Embryonic facial prominence (tissue), 1 donor: ENCODE measurements at regions not wholly inside any gene's neighbourhood (a gene's known extent, or its start where the extent isn't known, plus 50 kb on each side); places are given as distances from the start of the nearest gene placed in this dataset.

Experiments
- DNase-seq: peaks from one replicate; pipeline ENCODE4 v3.0.0-alpha.2; 2016; ENCODE audit errors: extremely low spot score

GRCh38 chr6:22807818-22808217 lies 238.5 kb downstream of the HDGFL1 start:
- no peak for DNase-seq

GRCh38 chr6:22808466-22808865 lies 239.1 kb downstream of the HDGFL1 start:
- no peak for DNase-seq

GRCh38 chr6:22809370-22809769 lies 240.0 kb downstream of the HDGFL1 start:
- no peak for DNase-seq

DNA sequence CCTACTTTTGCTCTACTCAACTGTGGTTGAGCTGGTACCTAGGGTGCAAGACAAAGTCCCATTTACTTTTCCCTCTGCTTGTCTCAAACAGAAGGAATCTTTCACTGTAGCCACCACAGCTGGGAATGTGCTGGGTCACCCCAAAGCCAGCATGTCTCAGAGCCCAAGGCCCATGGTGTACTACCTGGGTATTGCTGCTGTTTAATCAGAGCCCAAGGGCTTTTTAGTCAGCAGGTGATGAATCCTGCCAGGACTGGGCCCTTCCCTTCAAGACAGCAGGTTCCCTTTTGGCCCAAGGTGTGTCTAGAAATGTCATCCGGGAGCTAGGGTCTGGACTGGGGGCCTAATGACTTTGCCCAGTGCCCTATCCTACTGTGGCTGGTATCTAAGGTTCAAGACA lies 249.8 kb downstream of the HDGFL1 start:
- no peak for DNase-seq

GRCh38 chr6:22821664-22822320 lies 252.4 kb downstream of the HDGFL1 start:
- DNase-seq = no peak

- no peak for DNase-seq
Observed at GRCh38 chr6:22825210-22825609, 255.8 kb downstream of the HDGFL1 start.

DNA sequence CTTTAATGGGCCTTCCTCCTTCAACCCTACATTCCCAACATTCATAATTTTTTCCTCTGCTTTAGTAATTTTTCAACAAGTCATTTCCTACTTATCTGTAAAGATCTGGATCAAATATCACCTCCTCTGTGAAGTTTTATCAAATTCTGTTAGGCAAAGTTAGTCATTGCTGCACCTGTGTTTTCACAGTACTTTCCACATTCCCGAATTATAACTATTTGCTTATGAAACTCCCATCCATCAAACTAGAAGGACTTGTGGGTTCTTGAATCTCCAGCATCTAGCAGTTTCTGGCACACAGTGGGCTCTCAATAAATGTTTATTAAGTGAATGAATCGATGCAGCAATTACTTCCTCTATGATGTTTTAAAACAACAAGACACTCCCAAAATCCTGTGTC lies 257.6 kb downstream of the HDGFL1 start:
- no peak for DNase-seq

- DNase-seq = no peak
Observed at GRCh38 chr6:22827760-22828159, 258.4 kb downstream of the HDGFL1 start.

DNA sequence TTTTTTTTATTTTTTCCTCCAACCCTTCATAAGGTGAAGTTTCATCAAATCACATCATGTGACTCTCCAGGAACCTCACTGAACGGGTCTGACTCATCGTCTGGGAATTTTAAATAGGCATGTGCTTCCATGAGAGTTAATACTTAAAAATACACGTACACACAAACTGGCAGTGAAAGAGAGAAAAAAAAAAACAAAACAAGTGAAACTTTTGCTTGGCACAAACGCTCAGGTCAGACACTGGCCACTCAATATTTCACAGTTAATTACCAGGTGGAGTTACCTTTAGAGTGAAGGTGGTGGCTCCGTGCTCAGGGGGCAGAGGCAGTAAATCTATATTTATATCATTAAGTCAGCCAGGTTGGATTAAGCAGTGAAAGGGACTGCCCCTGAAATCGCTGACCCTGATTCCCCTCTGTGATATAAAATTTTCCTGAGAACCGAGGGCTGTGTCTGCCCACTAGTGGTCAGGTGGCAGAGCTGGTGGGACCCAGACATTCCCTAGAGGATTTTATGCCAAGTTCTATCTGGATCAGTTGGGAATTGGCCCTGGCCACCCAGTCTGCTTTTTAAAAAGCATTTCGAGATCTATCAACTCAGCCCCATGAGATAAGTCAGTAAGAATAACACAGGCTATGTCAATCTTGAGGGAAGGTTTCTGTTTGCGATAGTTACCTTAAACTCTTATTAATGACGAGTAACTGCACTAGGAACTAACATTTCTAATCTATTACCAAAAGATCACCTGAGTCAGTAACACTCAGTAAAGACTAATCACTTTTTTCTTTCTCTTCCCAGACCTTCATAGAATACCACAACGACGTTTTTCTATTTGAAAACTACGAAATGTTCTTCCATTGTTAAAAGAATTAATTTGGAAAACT lies 259.1 kb downstream of the HDGFL1 start:
- peak; percentile 88 for DNase-seq

DNA sequence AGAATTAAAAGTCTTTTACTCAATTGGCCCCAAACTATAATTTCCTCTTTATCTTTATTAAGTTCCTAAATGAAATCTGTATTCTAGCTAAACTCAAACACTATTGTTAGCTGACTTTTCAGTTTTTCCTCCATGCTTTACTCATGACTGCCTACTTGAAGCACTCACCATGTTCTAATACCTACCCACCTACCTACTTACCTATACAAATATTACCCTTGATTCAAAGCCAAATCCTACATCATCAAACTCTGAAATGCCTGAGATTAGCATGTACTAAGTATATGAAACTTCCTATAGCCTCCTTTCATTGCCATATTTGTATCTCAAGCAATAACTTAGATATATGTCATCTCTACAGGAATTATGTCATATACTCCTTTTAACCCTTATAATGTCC lies 259.7 kb downstream of the HDGFL1 start:
- DNase-seq = no peak

DNA sequence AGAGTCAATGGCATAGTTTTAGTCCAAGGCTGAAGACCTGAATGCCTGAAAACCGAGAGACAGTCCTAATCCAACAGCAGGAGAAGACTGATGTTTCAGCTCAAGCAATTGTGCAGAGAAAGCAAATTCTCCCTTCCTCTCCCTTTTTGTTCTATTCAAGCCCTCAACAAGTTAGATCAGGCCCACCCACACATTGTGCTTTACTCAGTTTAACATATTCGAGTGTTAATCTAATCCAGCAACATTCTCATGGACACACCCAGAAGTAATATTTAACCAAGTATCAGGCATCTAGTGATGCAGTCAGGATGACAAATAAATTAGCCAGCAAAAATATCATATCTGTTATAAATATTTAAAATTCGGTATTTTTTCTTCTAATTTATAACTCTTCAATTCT lies 261.1 kb downstream of the HDGFL1 start:
- DNase-seq = no peak

GRCh38 chr6:22833191-22833590 lies 263.8 kb downstream of the HDGFL1 start:
- DNase-seq = no peak

GRCh38 chr6:22838345-22838744 lies 269.0 kb downstream of the HDGFL1 start:
- DNase-seq = no peak

GRCh38 chr6:22845467-22845866 lies 276.1 kb downstream of the HDGFL1 start:
- no peak for DNase-seq

DNA sequence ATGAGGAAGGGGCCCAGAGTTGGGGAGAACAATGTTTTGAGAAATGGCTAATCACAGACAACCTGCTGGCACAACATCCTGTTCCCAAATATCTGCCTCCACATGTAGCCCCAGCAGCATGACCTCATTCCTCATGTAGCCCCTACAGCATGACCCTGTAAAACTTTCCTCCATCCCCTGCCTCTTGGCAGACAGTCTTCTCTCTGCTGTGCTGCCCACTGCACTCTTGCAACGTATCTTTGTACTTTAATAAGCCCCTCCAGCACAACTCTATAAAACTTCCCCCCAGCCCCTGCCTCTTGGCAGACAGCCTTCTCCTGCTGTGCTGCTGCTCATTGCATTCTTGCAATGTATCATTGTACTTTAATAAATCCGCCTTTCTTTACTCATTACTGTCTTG lies 278.8 kb downstream of the HDGFL1 start:
- DNase-seq = no peak

- DNase-seq = no peak
Observed at GRCh38 chr6:22849921-22850320, 280.6 kb downstream of the HDGFL1 start.

- DNase-seq = no peak
Observed at GRCh38 chr6:22852101-22852500, 282.7 kb downstream of the HDGFL1 start.

GRCh38 chr6:22873513-22874136 lies 304.3 kb downstream of the HDGFL1 start:
- DNase-seq = no peak

DNA sequence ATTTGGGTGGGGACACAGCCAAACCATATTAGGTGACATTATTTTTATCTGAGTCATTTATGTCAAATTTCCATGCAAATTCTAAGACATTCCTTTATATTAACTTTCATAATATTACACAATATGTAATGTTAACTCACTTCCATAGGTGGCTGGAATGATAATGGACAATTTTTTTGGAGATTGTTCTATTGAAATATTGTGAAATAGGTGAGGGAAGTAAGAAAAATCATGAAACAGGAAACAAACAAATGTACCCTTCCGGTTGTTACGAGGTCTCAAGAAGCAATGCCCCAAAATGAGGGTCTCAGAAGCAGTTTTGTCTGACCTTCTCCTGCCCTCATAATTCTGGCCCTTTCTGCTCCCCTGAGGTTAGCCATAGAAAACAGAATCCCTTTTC lies 306.5 kb downstream of the HDGFL1 start:
- no peak for DNase-seq

- DNase-seq = no peak
Observed at GRCh38 chr6:22878324-22878701, 308.9 kb downstream of the HDGFL1 start.

DNA sequence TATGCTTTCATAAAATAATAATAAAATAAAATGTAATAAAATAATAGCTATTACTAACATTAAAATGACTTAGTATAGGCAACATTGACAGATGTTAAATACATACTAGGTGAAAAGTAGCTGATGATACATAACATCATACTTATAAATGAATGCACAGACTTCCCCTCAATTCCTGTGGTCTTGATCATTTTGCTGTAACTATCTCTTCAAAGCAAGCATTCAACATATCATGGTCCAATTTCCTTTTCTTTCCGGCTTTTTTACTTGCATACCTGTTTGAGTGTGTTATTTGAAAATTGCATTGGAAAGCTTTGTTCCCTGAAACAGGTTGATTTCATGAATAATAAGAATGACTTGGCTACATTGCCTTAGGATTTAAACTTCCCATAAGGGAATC lies 309.3 kb downstream of the HDGFL1 start:
- DNase-seq = no peak

DNA sequence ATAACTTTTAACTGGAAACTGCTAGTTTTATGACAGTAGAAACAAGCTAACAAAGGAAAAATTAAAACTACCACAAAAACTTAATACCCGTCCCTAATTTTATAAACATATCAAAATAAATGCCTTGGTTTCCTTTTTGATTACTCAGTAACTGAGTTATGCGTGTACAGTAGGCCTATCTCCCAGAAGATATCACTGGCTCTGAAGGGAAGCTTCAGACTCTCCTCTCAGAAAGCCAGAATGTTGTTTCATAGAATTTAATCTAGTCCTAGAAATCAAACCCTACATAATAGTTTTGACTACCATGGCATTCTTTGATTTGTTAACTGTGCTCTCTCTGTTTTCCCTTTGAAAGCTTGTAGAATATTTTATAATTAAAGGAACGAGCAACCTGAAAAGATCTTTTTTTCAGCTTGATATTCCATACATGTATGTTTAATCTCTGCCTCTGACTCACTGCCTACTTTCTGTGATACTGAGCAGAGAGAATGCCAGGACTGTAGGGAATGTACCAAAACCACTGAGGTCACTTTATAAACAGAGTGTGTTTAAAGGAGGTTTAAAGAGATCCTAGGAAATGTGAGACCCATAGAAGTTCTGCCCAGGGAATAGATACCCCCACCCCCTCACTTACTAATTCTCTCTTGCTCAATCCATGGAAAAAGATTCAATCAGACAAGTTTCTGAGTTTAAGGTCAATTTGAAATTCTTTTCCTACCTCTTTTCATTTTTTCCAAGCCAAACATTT lies 311.5 kb downstream of the HDGFL1 start:
- DNase-seq = peak; percentile 61
